ENCODE measurements at regions not wholly inside any gene's neighbourhood (a gene's known extent, or its start where the extent isn't known, plus 50 kb on each side); places are given as distances from the start of the nearest gene placed in this dataset.

DNA sequence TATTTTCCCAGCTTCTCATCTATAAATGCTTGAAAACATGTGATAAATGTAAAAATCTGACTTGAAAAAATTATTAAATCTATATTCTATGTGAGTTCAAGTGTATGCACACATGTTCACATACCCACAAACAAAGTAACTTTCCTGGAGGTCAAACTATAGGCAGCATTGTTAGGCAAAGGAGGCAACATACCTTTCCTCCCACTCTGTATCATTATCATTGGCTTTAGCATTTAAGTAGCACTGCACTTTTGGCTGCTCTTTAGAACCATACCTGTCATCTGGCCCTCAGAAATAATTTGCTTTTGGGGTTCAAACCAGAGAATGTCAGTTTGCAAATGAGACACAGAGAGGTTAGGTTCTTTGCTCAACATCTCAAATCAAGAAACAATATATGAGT, 102.4 kb upstream of the CCDC196 start:
- Mint-ChIP-seq H3K27ac (no peak overlapping the region), H3K4me1 (peaks cover 14% of the 10 kb centered on the region), H3K4me3 (no peak overlapping the region), H3K36me3 (ENCODE audit: low read depth) (no peaks in the 10 kb centered on the region), H3K27me3 (ENCODE audit: insufficient read depth) (peaks cover 3% of the 10 kb centered on the region), H3K9me3 (no peaks in the 10 kb centered on the region)
- no peak for DNase-seq
- no peaks in the 10 kb centered on the region for H3K9me3 ChIP-seq (ENCODE audit: control insufficient read depth, low read length)
- no peaks in the 10 kb centered on the region for H3K4me1 ChIP-seq (ENCODE audit: control insufficient read depth, insufficient read depth, low read length)
- TF ChIP-seq, protein P1, sequence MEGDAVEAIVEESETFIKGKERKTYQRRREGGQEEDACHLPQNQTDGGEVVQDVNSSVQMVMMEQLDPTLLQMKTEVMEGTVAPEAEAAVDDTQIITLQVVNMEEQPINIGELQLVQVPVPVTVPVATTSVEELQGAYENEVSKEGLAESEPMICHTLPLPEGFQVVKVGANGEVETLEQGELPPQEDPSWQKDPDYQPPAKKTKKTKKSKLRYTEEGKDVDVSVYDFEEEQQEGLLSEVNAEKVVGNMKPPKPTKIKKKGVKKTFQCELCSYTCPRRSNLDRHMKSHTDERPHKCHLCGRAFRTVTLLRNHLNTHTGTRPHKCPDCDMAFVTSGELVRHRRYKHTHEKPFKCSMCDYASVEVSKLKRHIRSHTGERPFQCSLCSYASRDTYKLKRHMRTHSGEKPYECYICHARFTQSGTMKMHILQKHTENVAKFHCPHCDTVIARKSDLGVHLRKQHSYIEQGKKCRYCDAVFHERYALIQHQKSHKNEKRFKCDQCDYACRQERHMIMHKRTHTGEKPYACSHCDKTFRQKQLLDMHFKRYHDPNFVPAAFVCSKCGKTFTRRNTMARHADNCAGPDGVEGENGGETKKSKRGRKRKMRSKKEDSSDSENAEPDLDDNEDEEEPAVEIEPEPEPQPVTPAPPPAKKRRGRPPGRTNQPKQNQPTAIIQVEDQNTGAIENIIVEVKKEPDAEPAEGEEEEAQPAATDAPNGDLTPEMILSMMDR (conservative IDR thresholded peaks at IDR 0.05), result no peak
- no peak overlapping the region for H3K27ac ChIP-seq (ENCODE audit: low read depth, low read length)
- no peak overlapping the region for H3K9ac ChIP-seq (ENCODE audit: extremely low read depth, low read length, poor library complexity, severe bottlenecking)
- H3K36me3 ChIP-seq (ENCODE audit: control insufficient read depth, insufficient read depth, low read length), result no peaks in the 10 kb centered on the region
- H3K27me3 ChIP-seq (ENCODE audit: control insufficient read depth, insufficient read depth, low read length, poor library complexity, severe bottlenecking), result peaks cover 6% of the 10 kb centered on the region
- no peak overlapping the region for H3K4me3 ChIP-seq (ENCODE audit: low read length)

DNA sequence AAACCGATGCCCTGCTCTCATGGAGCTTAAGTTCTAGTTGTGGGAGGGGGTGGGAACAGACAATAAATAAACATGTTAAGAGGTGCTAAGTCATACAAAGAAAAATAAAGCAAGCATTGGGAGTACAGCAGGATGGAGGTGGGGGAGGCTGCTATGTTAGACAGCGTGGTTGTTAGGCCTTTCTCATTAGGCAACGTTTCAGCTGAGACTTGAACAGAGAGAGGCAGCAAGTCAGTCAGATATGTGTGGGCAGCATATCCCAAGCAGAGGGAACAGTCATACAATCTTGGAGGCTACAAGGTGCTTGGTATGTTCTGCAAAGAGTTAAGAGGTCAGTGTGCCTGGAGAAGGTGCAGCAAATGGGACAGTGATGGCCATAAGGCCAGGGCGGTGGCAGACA, 97.7 kb upstream of the CCDC196 start:
- no peak overlapping the region for H3K4me3 ChIP-seq (ENCODE audit: low read length)
- Mint-ChIP-seq H3K4me3 (no peak overlapping the region), H3K27me3 (ENCODE audit: insufficient read depth) (peaks cover 18% of the 10 kb centered on the region), H3K36me3 (ENCODE audit: low read depth) (no peaks in the 10 kb centered on the region), H3K9me3 (no peaks in the 10 kb centered on the region), H3K4me1 (no peaks in the 10 kb centered on the region), H3K27ac (no peak overlapping the region)
- no peaks in the 10 kb centered on the region for H3K27me3 ChIP-seq (ENCODE audit: control insufficient read depth, insufficient read depth, low read length, poor library complexity, severe bottlenecking)
- H3K9ac ChIP-seq (ENCODE audit: extremely low read depth, low read length, poor library complexity, severe bottlenecking), result no peak overlapping the region
- no peak overlapping the region for H3K27ac ChIP-seq (ENCODE audit: low read depth, low read length)
- H3K9me3 ChIP-seq (ENCODE audit: control insufficient read depth, low read length), result no peaks in the 10 kb centered on the region
- H3K4me1 ChIP-seq (ENCODE audit: control insufficient read depth, insufficient read depth, low read length), result no peaks in the 10 kb centered on the region
- WGBS, 2 experiments (ENCODE audit: insufficient coverage in 1 of 2, insufficient read length in 1 of 2), result 95 to 100% methylated on average over 4 of the region's 4 CpGs
- TF ChIP-seq, protein P1 (conservative IDR thresholded peaks at IDR 0.05), result no peak
- no peak for DNase-seq
- no peaks in the 10 kb centered on the region for H3K36me3 ChIP-seq (ENCODE audit: control insufficient read depth, insufficient read depth, low read length)

DNA sequence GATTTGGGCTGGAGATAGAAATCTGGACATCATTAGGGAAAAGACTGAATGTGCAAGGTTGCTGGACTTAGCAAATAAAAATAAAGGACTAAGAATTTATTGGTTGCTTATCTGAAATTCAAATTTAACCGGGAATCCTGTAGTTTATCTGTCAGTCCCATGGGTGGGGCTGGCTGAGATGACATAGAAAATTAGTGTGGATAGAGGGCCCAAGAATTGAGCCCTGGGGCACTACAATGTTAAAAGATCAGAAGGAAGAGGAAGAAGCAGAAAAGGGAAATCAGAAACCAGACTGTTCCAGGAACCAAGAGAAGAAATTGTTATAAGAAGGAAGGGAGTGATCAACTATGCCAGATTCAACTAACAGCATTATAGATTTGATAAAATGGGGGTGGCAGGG, 96.7 kb upstream of the CCDC196 start:
- Histone ChIP-seq H3K36me3 (ENCODE audit: control insufficient read depth, insufficient read depth, low read length) (no peaks in the 10 kb centered on the region), H3K4me1 (ENCODE audit: control insufficient read depth, insufficient read depth, low read length) (no peaks in the 10 kb centered on the region), H3K9ac (ENCODE audit: extremely low read depth, low read length, poor library complexity, severe bottlenecking) (no peak overlapping the region), H3K27me3 (ENCODE audit: control insufficient read depth, insufficient read depth, low read length, poor library complexity, severe bottlenecking) (no peaks in the 10 kb centered on the region), H3K27ac (ENCODE audit: low read depth, low read length) (no peak overlapping the region), H3K4me3 (ENCODE audit: low read length) (no peak overlapping the region), H3K9me3 (ENCODE audit: control insufficient read depth, low read length) (no peaks in the 10 kb centered on the region)
- no peaks in the 10 kb centered on the region for H3K9me3 Mint-ChIP-seq
- TF ChIP-seq, protein P1 (conservative IDR thresholded peaks at IDR 0.05), result no peak
- H3K4me1 Mint-ChIP-seq, result no peaks in the 10 kb centered on the region
- 89 to 93% methylated on average over 1 of the region's 1 CpG for WGBS, 2 experiments (ENCODE audit: insufficient coverage in 1 of 2, insufficient read length in 1 of 2)
- no peak overlapping the region for H3K27ac Mint-ChIP-seq
- no peaks in the 10 kb centered on the region for H3K36me3 Mint-ChIP-seq (ENCODE audit: low read depth)
- DNase-seq, result no peak
- H3K27me3 Mint-ChIP-seq (ENCODE audit: insufficient read depth), result peaks cover 18% of the 10 kb centered on the region
- H3K4me3 Mint-ChIP-seq, result no peak overlapping the region

Data from endodermal cell (in vitro differentiated cells).